Activated naive CD8-positive, alpha-beta T cell treated with anti-CD3 and anti-CD28 coated beads for 36 hours (primary cell): ENCODE measurements at regions not wholly inside any gene's neighbourhood (a gene's known extent, or its start where the extent isn't known, plus 50 kb on each side); places are given as distances from the start of the nearest gene placed in this dataset.

Experiments
- DNase-seq: peaks from one replicate; pipeline ENCODE4 v3.0.0; 2021
- H3K27ac Mint-ChIP-seq: one replicate; pipeline ENCODE4 v1.8.0; 2022; ENCODE audit warnings: mild to moderate bottlenecking, moderate library complexity, mixed read lengths
- H3K27me3 Mint-ChIP-seq: one replicate; pipeline ENCODE4 v1.8.0; 2022; ENCODE audit warnings: mild to moderate bottlenecking, mixed read lengths
- H3K36me3 Mint-ChIP-seq: one replicate; pipeline ENCODE4 v1.8.0; 2021; ENCODE audit warnings: mild to moderate bottlenecking, mixed read lengths
- H3K4me1 Mint-ChIP-seq: one replicate; pipeline ENCODE4 v1.8.0; 2021; ENCODE audit warnings: mixed read lengths
- H3K4me3 Mint-ChIP-seq: one replicate; pipeline ENCODE4 v1.8.0; 2022; ENCODE audit warnings: mild to moderate bottlenecking, moderate library complexity, mixed read lengths
- H3K9me3 Mint-ChIP-seq: one replicate; pipeline ENCODE4 v1.8.0; 2022; ENCODE audit warnings: mixed read lengths

GRCh38 chr7:116332766-116333165, 122.4 kb downstream of the TES start:
- no peak overlapping the region for H3K4me3 Mint-ChIP-seq
- H3K27ac Mint-ChIP-seq, result no peak overlapping the region
- H3K36me3 Mint-ChIP-seq, result no peaks in the 10 kb centered on the region
- H3K4me1 Mint-ChIP-seq, result no peaks in the 10 kb centered on the region
- no peaks in the 10 kb centered on the region for H3K9me3 Mint-ChIP-seq
- H3K27me3 Mint-ChIP-seq, result peaks cover 9% of the 10 kb centered on the region
- no peak for DNase-seq

- Mint-ChIP-seq H3K36me3 (no peaks in the 10 kb centered on the region), H3K4me1 (no peaks in the 10 kb centered on the region), H3K27me3 (peaks cover 6% of the 10 kb centered on the region), H3K27ac (no peak overlapping the region), H3K4me3 (no peak overlapping the region), H3K9me3 (no peaks in the 10 kb centered on the region)
- no peak for DNase-seq
Measured at GRCh38 chr7:116334555-116334954, 124.2 kb downstream of the TES start.

DNA sequence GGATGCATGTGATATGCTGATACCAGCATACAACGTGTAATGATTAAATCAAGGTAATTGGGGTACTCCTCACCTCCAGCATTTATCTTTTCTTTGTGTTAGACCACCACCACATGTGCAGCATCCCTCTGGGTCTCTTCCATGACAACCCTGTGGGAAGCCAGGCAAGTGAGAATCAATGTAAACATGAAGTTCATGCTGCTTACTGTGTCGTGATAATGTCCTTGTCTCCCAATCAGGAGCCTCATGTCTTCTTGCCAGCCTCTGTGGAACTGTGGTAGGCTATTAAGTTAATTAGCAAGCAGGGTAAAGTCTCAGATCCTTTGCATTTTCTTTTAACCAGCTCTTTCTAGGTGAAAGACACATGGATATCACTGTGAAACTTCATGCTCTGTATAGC, 126.7 kb downstream of the TES start:
- no peaks in the 10 kb centered on the region for H3K9me3 Mint-ChIP-seq
- no peaks in the 10 kb centered on the region for H3K36me3 Mint-ChIP-seq
- peaks cover 1% of the 10 kb centered on the region for H3K4me1 Mint-ChIP-seq
- no peak overlapping the region for H3K27ac Mint-ChIP-seq
- H3K4me3 Mint-ChIP-seq, result no peak overlapping the region
- DNase-seq, result no peak
- H3K27me3 Mint-ChIP-seq, result peaks cover 13% of the 10 kb centered on the region

GRCh38 chr7:116337800-116338199, 127.5 kb downstream of the TES start:
- H3K4me3 Mint-ChIP-seq, result no peak overlapping the region
- peaks cover 13% of the 10 kb centered on the region for H3K27me3 Mint-ChIP-seq
- no peak overlapping the region for H3K27ac Mint-ChIP-seq
- H3K9me3 Mint-ChIP-seq, result no peaks in the 10 kb centered on the region
- DNase-seq, result no peak
- H3K36me3 Mint-ChIP-seq, result no peaks in the 10 kb centered on the region
- H3K4me1 Mint-ChIP-seq, result peaks cover 3% of the 10 kb centered on the region

- DNase-seq, result no peak
- no peaks in the 10 kb centered on the region for H3K36me3 Mint-ChIP-seq
- no peak overlapping the region for H3K27ac Mint-ChIP-seq
Measured at GRCh38 chr7:116339564-116339963, 129.2 kb downstream of the TES start.

DNA sequence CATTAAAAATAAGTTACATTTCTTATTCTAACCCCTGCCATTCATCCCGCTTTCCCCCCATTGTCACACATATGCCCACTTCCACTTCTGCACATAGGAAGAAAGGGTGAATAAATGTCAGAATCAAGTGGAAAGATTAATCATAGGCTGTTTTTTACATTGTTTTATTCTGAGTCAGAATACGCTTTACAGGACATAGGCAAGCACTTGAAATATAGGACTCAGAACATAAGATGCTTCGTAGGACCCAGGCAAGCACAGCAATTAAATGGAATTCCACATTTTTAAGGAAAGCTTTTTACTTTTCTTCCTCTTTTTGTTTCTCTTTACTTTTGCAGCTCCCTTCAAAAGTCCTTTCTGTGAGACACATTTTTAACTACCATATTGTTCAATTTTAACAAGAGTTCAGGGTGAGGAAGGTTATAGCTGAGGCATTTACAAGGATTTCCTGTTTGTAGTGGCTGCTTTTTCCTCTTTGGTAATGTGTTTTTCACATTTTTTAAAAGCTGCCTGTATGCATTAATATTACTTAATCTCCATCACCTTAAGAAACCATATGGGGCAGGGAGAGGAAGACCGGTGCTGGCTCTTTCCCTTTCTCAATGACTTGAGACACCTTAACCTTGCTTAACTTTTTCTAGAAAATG, 130.0 kb downstream of the TES start:
- Mint-ChIP-seq H3K9me3 (no peaks in the 10 kb centered on the region), H3K4me1 (peaks cover 3% of the 10 kb centered on the region), H3K27ac (no peak overlapping the region), H3K4me3 (no peak overlapping the region), H3K27me3 (peaks cover 11% of the 10 kb centered on the region), H3K36me3 (no peaks in the 10 kb centered on the region)
- no peak for DNase-seq

More at GRCh38 chr7:116339564-116339963, 129.2 kb downstream of the TES start:
- Mint-ChIP-seq H3K27me3 (peaks cover 11% of the 10 kb centered on the region), H3K4me3 (no peak overlapping the region), H3K4me1 (peaks cover 3% of the 10 kb centered on the region), H3K9me3 (no peaks in the 10 kb centered on the region)

DNA sequence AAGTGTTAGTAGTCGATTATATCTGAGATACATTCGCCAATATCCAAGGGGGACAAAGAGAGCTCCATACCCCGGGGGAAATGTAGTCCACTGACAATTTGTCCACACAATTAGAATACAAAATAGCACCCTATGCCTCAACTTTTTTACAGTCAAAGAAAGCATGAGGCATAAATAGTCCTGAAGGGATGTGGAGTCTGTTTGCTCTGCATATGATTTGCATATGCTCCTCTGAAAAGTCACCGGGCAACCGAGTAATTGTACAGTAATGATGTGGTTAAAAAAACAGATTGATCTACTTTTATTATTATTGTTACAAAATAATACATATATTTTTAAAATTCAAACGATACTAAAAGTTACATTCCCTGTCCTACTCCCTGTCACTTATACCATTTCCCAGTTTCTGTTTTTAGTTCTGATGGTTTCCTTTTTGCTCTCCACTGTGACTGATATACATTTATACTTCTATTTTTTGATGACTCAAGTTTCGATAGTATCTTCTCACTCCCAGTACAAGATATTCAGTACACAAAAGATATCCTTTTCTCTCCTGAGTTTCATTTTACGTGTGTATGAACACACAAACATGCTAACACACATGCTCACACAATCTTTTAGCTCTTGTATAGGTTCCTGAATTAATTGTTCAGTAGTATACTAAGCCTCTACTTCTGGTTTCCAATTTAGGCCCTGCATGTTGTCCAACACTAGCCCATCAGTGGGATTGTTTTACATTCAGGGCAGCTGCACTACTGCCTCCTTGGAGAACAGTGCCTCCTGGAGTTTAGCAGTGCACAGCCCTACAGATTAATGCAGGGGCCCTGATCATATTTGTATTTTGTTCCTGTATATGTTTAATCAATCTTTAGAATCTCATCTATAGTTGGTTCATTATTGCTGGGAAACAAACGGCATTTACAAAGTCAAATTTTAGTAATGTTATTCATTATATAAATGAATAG, 130.9 kb downstream of the TES start:
- Mint-ChIP-seq H3K36me3 (no peaks in the 10 kb centered on the region), H3K4me3 (no peak overlapping the region), H3K27ac (no peak overlapping the region), H3K4me1 (peaks cover 3% of the 10 kb centered on the region), H3K27me3 (peaks cover 11% of the 10 kb centered on the region), H3K9me3 (no peaks in the 10 kb centered on the region)
- no peak for DNase-seq

- DNase-seq, result no peak
- peaks cover 11% of the 10 kb centered on the region for H3K27me3 Mint-ChIP-seq
- H3K4me1 Mint-ChIP-seq, result peaks cover 3% of the 10 kb centered on the region
- no peaks in the 10 kb centered on the region for H3K9me3 Mint-ChIP-seq
- no peak overlapping the region for H3K4me3 Mint-ChIP-seq
- no peaks in the 10 kb centered on the region for H3K36me3 Mint-ChIP-seq
- H3K27ac Mint-ChIP-seq, result no peak overlapping the region
Measured at GRCh38 chr7:116342125-116342524, 131.8 kb downstream of the TES start.

DNA sequence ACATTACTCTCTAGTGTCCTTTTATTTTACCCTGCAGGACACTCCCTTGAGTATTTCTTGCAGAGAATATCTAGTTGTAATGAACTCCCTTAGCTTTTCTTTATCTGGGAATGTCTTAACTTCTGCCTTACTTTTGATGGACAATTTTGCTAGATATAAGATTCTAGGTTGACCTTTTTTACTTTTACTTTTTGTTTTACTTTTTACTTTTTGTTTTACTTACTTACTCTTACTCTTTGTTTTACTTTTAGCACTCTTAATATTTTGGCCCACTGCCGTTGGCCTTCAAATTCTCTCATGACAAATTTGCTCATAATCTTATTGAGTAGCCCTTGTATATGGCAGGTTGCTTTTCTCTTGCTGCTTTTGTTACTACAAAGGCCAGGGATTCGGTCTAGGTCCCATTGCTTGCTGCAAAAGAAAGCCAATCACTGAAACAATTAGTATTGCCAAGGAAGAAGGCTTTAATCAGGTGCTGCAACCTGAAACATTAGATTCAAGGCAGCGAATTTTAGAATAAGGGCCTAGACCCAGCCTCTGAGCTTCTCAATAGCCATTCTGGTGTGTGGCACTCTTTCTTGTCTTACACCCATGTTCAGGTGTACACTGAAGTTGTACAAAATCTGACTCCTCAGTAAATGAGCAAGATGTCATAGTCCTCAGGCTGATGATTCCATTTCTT, 137.0 kb downstream of the TES start:
- no peak for DNase-seq
- Mint-ChIP-seq H3K9me3 (no peaks in the 10 kb centered on the region), H3K4me1 (no peaks in the 10 kb centered on the region), H3K36me3 (no peaks in the 10 kb centered on the region), H3K27me3 (peaks cover 3% of the 10 kb centered on the region), H3K27ac (no peak overlapping the region), H3K4me3 (no peak overlapping the region)

DNA sequence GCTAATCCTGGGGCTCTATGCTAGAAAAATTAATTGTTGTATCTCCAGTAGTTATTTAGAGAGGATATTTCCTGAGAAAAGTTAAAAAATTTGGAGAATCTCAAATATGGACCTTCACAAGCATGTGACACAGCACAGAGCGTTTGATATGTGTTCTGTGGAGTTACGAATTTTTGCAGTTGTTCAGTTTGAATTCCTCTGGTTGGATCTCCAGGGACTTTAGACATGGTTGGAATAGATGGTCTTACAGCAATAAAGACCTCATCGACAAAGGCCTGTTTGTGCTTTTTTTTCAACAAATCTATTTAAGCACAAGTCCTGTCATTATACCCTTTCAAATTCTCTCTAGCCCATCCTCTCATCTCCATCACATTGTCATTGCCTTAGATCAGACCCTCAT, 138.0 kb downstream of the TES start:
- Mint-ChIP-seq H3K9me3 (no peaks in the 10 kb centered on the region), H3K36me3 (no peaks in the 10 kb centered on the region), H3K27me3 (peaks cover 3% of the 10 kb centered on the region), H3K27ac (no peak overlapping the region), H3K4me1 (no peaks in the 10 kb centered on the region), H3K4me3 (no peak overlapping the region)
- DNase-seq, result no peak

DNA sequence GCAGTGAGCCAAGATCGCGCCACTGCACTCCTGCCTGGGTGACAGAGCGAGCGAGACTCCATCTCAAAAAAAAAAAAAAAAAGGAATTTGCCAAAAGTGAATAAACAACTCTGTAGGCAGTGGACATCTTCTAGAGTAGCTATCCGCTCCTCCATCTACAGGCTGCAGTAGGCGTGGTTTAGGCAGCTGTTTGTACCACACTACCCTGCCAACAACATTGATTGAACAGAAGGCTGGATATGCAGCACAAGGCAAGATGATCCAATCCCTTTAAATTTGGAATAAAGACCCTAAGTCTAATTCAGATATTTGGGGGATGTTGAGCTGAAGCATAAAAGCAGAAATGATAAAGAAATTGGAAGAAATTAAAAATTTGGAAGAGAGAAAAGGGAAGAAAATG, 141.6 kb downstream of the TES start:
- Mint-ChIP-seq H3K36me3 (no peaks in the 10 kb centered on the region), H3K27me3 (peaks cover 17% of the 10 kb centered on the region), H3K9me3 (no peaks in the 10 kb centered on the region), H3K4me1 (no peaks in the 10 kb centered on the region), H3K4me3 (no peak overlapping the region), H3K27ac (no peak overlapping the region)
- no peak for DNase-seq

GRCh38 chr7:116353647-116354046, 143.3 kb downstream of the TES start:
- H3K4me1 Mint-ChIP-seq, result no peaks in the 10 kb centered on the region
- no peaks in the 10 kb centered on the region for H3K9me3 Mint-ChIP-seq
- no peaks in the 10 kb centered on the region for H3K36me3 Mint-ChIP-seq
- H3K27me3 Mint-ChIP-seq, result peaks cover 17% of the 10 kb centered on the region
- H3K4me3 Mint-ChIP-seq, result no peak overlapping the region
- no peak for DNase-seq
- H3K27ac Mint-ChIP-seq, result no peak overlapping the region

DNA sequence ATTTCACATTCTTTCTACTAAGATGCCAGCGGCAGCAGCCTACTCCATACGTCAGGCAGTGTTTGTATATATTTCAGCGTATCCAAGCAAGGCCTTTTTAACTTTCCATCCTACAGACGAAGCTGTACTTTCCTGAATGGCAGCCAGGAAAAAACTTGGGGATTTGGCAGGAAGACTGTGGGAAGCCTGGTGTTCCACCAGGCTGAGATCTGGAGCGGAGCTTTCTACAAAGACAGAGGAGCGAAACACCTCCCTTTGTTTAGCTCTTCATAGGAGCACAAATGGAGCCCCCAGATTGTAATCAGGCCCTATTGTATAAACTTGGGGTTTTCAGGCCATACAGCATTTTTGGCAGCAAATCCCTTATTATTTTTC, 143.8 kb downstream of the TES start:
- Mint-ChIP-seq H3K36me3 (no peaks in the 10 kb centered on the region), H3K4me3 (no peak overlapping the region), H3K9me3 (no peaks in the 10 kb centered on the region), H3K27me3 (peaks cover 17% of the 10 kb centered on the region), H3K27ac (no peak overlapping the region), H3K4me1 (no peaks in the 10 kb centered on the region)
- no peak for DNase-seq

DNA sequence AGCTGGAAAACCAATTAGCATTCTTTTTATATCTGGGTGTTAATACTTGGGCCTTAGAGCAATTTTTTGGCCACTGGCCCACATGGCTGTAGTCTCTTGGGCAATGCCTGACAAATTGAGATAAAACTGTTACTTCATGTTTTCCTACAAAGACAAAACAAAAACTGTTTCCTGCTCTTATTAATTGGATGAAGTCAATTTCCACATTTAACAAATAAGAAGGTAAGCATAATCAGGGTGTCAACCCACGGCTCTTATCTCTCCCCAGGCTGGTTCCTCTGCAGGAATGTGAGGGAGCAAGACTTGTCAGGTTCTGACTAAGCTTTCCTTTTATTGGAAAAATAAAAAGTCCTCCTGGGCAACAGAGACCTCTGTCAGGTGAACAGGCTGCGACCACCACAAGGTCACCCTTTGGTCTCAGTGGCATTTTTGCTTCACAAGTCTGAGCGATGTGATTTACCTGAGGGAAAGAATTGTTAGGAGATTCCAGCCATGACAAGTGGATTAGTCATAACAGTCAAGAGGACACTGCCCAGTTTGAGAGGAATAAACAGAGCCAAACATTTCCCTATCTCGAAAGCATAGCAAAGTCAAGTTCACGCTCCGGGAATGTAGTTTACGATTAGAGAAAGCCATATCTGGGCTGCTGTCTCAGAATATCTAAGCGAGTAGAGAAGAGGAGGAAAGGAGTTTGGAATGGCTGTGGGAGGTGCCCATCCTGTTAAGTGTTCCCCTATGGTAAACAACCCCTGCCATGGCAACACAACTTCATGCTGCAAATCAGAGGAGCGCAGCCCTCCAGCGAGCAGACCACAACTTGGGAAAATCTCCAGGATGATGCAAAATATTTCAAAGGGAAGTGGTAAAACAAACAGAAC, 144.4 kb downstream of the TES start:
- Mint-ChIP-seq H3K4me1 (no peaks in the 10 kb centered on the region), H3K4me3 (no peak overlapping the region), H3K9me3 (no peaks in the 10 kb centered on the region), H3K36me3 (no peaks in the 10 kb centered on the region), H3K27ac (no peak overlapping the region), H3K27me3 (peaks cover 17% of the 10 kb centered on the region)
- no peak for DNase-seq

DNA sequence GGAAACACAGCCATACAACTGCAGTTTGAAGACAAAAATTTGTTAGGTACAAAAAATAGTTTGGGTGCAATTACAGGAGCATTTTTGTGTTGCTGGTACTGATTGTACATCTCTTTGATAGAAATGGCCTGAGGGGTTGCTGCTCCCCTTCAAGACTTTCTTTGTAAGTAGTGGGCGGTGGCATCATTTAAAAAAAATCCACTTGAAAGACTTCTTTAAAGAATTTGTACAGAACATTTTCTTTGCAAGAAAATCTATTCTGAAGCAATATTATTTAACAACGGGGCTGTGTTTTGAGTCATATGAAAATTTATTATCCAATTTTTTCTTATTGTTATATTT, 144.1 kb upstream of the CAV2 start:
- Mint-ChIP-seq H3K27me3 (peaks cover 17% of the 10 kb centered on the region), H3K9me3 (no peaks in the 10 kb centered on the region), H3K4me3 (no peak overlapping the region), H3K4me1 (no peaks in the 10 kb centered on the region), H3K36me3 (no peaks in the 10 kb centered on the region), H3K27ac (no peak overlapping the region)
- no peak for DNase-seq
